ENCODE measurements at regions not wholly inside any gene's neighbourhood (a gene's known extent, or its start where the extent isn't known, plus 50 kb on each side); places are given as distances from the start of the nearest gene placed in this dataset.

DNA sequence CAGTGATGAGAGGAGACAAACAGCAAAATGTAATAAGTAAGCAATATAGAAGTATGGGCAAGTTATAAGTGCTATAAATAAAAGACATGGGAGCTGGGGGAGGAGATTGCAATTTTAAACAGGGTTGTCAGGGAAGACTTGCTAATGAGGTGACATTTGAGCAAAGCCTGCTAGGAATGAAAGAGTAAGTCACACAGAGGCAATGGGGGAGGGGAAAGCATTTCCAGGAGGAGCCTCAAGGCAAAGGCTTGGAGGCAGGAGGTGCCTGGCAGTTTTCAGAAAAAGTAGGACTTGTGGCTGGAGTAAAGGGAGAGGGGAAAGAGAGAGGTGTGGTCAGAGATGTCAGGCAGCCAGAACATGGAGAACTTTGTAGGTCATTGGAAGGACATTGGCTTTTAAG is 124.4 kb upstream of the NMUR2 start:
- TF ChIP-seq, protein P1, sequence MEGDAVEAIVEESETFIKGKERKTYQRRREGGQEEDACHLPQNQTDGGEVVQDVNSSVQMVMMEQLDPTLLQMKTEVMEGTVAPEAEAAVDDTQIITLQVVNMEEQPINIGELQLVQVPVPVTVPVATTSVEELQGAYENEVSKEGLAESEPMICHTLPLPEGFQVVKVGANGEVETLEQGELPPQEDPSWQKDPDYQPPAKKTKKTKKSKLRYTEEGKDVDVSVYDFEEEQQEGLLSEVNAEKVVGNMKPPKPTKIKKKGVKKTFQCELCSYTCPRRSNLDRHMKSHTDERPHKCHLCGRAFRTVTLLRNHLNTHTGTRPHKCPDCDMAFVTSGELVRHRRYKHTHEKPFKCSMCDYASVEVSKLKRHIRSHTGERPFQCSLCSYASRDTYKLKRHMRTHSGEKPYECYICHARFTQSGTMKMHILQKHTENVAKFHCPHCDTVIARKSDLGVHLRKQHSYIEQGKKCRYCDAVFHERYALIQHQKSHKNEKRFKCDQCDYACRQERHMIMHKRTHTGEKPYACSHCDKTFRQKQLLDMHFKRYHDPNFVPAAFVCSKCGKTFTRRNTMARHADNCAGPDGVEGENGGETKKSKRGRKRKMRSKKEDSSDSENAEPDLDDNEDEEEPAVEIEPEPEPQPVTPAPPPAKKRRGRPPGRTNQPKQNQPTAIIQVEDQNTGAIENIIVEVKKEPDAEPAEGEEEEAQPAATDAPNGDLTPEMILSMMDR (IDR thresholded peaks at IDR 0.05), result no peak
- no peak for TF ChIP-seq POLR2A (IDR thresholded peaks at IDR 0.05)
